SK-N-MC (cell line): ENCODE measurements at regions not wholly inside any gene's neighbourhood (a gene's known extent, or its start where the extent isn't known, plus 50 kb on each side); places are given as distances from the start of the nearest gene placed in this dataset.

Experiments used
- DNase-seq: peaks from one replicate; pipeline ENCODE4 v3.0.0-alpha.2; 2011; ENCODE audit warnings: low read depth, low spot score
- H3K27ac ChIP-seq: fragments of 200-600 bp; sonication (generic); 2 replicates; pipeline ENCODE4 v1.5.1; 2016; ENCODE audit warnings: mixed run types
- H3K36me3 ChIP-seq: fragments of 200-600 bp; sonication (generic); 2 replicates; pipeline ENCODE4 v1.6.1; 2017; ENCODE audit warnings: antibody characterized with exemption, low read length, mixed read lengths; ENCODE audit not compliant: insufficient read depth
- H3K4me3 ChIP-seq: fragments of 200-600 bp; sonication (generic); 2 replicates; pipeline ENCODE4 v1.5.1; 2016
- H3K9ac ChIP-seq: fragments of 200-600 bp; sonication (generic); 2 replicates; pipeline ENCODE4 v1.8.0; 2017; ENCODE audit warnings: mixed run types, mixed read lengths; ENCODE audit not compliant: insufficient read length
- H3K9me3 ChIP-seq: fragments of 200-600 bp; sonication (generic); 2 replicates; pipeline ENCODE4 v1.6.1; 2017; ENCODE audit warnings: low read depth, mild to moderate bottlenecking, antibody characterized with exemption, low read length, moderate library complexity, mixed read lengths
- EZH2 ChIP-seq: fragments of 200-600 bp; sonication (generic); IDR thresholded peaks from one replicate; pipeline ENCODE4 v1.6.1; 2017; ENCODE audit warnings: antibody characterized with exemption
- FOXP2 ChIP-seq: optimal IDR thresholded peaks from 2 replicates; pipeline ENCODE3; 2011; ENCODE audit warnings: mild to moderate bottlenecking, moderate library complexity; ENCODE audit not compliant: insufficient read depth; ENCODE audit errors: extremely low read length, control extremely low read depth
- POLR2AphosphoS5 ChIP-seq: IDR thresholded peaks from 2 replicates; pipeline ENCODE4 v1.6.1; 2012; ENCODE audit warnings: mild to moderate bottlenecking, low read depth, low read length, borderline replicate concordance

DNA sequence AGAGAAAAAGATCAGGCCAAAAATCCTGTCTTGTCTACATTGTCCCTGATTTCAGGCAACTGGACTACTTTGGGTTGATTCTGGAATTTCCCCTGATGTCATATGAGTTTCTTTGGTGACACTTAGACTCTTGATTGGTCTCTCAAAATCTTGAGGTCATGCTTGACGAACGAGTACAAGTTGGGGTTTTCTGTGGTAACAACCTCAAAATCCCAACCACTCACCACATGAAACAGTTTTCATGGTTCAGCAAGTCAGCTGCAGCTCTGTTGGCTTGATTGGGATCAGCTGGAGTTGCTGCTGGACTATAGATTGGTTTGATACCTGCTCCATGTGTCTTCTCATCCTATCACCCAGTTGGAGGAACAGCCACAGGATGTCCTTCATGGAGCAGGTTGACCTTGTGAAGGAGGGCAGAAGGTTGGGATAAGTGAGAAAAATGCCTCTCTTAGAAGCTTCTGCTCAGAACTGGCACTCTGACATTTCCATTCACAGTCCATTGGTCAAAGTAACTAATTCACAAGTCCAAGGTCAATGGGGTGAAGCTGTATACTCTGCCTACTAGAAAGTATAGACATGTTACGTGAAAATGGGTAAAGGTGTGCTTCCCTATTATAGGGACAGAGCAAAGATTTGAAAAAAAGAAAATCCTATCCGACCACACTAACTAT, 284.5 kb downstream of the SH3GL2 start:
- Histone ChIP-seq H3K9me3 (no peaks in the 10 kb centered on the region), H3K9ac (no peak overlapping the region), H3K36me3 (no peaks in the 10 kb centered on the region), H3K4me3 (no peak overlapping the region), H3K27ac (no peak overlapping the region)
- TF ChIP-seq POLR2AphosphoS5 (no peak), FOXP2 (no peak), EZH2 (no peak)
- DNase-seq: no peak

DNA sequence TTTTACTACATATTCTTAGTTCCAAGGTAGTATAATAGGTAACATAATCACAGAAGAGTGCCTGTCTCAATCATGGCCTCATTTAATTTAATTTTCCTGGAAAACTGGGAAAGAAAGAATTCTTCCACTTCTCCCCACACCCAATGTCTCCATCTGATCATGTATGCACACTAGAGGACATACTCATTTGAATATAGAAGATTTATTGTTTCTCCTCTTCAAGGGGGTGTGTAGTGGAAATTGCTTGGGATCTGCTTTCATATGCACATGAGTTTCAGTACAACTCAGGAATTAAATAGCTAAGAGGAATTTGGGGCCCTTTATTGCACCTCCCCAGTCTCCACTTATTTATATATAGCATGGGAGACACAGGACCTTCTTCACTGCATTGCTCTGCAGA, 285.1 kb downstream of the SH3GL2 start:
- Histone ChIP-seq H3K9me3 (no peaks in the 10 kb centered on the region), H3K27ac (no peak overlapping the region), H3K4me3 (no peak overlapping the region), H3K36me3 (no peaks in the 10 kb centered on the region), H3K9ac (no peak overlapping the region)
- no peak for DNase-seq
- no peak for TF ChIP-seq POLR2AphosphoS5
- no peak for TF ChIP-seq FOXP2
- no peak for TF ChIP-seq EZH2

DNA sequence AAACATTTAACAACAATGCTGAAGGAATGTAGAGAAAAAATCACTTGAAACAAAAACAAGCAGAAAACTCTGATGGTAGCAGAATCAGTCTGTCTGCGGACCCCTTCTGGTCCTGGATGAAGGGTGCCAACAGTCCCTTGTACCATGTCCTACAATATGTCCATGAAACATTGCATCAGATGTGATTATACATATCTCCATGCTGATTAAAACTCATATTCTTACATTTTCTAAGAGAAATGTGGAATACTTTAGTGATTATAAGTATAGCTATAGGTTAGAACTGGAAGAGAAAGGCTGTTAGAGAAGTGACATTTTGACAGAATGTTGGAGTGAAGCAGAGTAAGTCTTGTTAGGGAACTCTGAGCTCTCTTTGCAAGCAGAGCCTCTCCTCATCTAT, 286.1 kb downstream of the SH3GL2 start:
- no peaks in the 10 kb centered on the region for H3K9me3 ChIP-seq
- no peak overlapping the region for H3K4me3 ChIP-seq
- no peak overlapping the region for H3K9ac ChIP-seq
- no peaks in the 10 kb centered on the region for H3K36me3 ChIP-seq
- TF ChIP-seq EZH2: no peak
- TF ChIP-seq POLR2AphosphoS5: no peak
- no peak for TF ChIP-seq FOXP2
- H3K27ac ChIP-seq: no peak overlapping the region
- no peak for DNase-seq

DNA sequence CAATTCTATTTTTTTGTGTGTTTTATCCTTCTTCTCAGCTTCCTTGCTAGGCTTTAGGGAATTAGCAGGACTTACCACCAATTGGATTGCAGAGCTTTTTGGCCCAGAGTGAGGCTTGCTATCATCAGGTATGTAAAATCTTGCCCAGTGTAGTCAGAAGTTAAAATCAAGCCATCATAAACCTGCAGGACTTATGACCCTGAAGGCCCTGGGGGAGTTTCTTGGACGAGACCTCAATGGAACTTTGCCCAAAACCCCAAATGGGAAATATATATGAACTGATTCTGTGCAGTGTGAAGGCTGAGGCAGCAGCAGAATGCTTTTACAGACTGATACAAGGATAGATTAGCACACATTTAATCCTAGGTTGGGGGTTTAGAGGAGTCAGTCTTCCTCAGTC, 287.0 kb downstream of the SH3GL2 start:
- no peaks in the 10 kb centered on the region for H3K36me3 ChIP-seq
- TF ChIP-seq EZH2 (no peak), FOXP2 (no peak), POLR2AphosphoS5 (no peak)
- H3K9ac ChIP-seq: no peak overlapping the region
- no peaks in the 10 kb centered on the region for H3K9me3 ChIP-seq
- no peak for DNase-seq
- H3K27ac ChIP-seq: no peak overlapping the region
- no peak overlapping the region for H3K4me3 ChIP-seq

DNA sequence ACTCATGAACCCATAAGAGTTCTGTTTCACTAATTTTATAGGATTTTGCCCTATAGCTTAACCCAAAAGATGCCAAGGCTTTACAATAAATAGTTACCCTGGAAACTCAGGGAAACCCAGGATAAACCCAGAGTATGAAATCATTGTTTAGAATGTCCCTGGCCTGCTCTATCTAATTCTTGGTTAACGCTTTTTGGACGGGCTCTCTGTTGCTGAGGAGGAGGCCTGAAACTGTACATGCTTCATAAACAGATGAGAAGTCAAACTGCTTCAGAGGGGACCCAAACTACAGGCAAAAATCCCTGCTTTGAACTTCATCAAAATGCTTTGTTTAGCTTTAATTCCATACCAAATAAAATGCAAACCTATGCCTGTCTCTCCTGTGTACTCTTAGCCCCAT, 291.9 kb downstream of the SH3GL2 start:
- no peak overlapping the region for H3K9ac ChIP-seq
- H3K4me3 ChIP-seq: no peak overlapping the region
- DNase-seq: no peak
- H3K36me3 ChIP-seq: no peaks in the 10 kb centered on the region
- no peak overlapping the region for H3K27ac ChIP-seq
- H3K9me3 ChIP-seq: no peaks in the 10 kb centered on the region
- TF ChIP-seq EZH2 (no peak), POLR2AphosphoS5 (no peak), FOXP2 (no peak)

DNA sequence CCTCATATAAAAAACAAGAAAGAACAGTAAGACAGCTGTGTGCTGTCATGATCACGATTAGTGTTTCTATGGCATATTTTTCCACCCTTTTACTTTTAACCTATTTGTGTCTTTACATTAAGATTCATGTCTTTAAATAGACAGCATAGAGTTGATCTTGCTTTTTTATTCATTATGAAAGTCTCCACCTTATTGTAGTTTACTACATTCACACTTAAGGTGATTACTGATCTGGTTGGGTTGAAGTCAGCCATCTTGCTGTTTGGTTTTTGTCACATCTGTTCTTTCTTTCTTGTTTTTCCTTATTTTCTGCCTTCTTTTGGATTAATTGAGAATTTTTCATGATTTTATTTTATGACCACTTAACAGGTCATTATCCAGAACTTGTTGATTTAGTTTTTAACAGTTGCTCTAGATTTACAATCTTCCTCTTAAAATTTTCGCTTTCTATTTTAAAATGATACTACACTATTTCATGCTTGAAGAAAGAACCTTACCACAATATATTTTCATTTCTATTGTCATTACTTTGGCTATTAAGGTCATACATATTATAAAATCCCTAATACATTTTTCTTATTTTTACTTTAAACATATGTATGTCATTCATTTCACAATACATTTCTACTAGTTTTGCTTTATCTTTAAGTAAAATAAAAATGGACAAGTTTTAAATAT, 292.5 kb downstream of the SH3GL2 start:
- Histone ChIP-seq H3K9ac (no peak overlapping the region), H3K36me3 (no peaks in the 10 kb centered on the region), H3K9me3 (no peaks in the 10 kb centered on the region), H3K4me3 (no peak overlapping the region), H3K27ac (no peak overlapping the region)
- TF ChIP-seq EZH2: no peak
- TF ChIP-seq FOXP2: no peak
- no peak for TF ChIP-seq POLR2AphosphoS5
- no peak for DNase-seq

DNA sequence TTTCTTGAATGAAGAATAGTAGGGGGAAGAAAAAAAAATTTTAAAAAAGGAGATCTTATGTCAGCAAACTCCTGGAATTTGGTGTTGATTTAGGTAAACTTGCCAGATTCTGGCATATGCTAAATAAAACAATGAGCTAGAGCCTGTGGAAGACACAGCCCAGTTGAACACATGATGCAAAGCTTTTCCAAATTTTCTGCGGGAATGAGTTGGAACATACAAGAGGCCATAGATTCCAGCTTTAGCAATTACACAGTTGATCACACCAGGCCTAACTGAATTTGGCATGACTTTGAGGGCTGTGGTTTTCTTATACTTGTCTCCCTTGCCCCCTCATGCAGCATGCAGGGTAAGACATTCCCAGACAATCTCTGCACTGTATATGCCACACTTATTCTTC, 297.0 kb downstream of the SH3GL2 start:
- Histone ChIP-seq H3K4me3 (no peak overlapping the region), H3K36me3 (no peaks in the 10 kb centered on the region), H3K9ac (no peak overlapping the region), H3K27ac (no peak overlapping the region), H3K9me3 (no peaks in the 10 kb centered on the region)
- no peak for DNase-seq
- TF ChIP-seq FOXP2 (no peak), POLR2AphosphoS5 (no peak), EZH2 (no peak)

DNA sequence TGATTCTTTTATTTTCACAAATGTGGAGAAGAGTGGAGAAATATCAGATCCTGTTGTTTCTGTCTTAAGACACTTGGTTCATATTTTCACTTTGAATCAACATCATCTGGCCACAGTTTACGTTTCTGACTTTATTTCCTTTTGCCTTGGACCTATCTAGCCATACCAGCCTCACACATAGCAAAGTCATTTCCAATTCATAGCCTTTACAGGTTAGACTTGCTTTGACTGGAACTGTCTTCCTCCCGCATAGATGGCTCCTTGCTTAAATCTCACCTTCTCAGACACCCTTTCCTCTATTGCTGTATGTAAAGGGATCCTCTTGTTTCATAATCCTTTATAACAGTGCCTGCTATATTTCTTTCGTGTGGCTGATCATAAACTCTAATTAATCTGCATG, 297.8 kb downstream of the SH3GL2 start:
- Histone ChIP-seq H3K27ac (no peak overlapping the region), H3K4me3 (no peak overlapping the region), H3K36me3 (no peaks in the 10 kb centered on the region), H3K9me3 (no peaks in the 10 kb centered on the region), H3K9ac (no peak overlapping the region)
- no peak for TF ChIP-seq FOXP2
- no peak for TF ChIP-seq POLR2AphosphoS5
- no peak for TF ChIP-seq EZH2
- DNase-seq: no peak

DNA sequence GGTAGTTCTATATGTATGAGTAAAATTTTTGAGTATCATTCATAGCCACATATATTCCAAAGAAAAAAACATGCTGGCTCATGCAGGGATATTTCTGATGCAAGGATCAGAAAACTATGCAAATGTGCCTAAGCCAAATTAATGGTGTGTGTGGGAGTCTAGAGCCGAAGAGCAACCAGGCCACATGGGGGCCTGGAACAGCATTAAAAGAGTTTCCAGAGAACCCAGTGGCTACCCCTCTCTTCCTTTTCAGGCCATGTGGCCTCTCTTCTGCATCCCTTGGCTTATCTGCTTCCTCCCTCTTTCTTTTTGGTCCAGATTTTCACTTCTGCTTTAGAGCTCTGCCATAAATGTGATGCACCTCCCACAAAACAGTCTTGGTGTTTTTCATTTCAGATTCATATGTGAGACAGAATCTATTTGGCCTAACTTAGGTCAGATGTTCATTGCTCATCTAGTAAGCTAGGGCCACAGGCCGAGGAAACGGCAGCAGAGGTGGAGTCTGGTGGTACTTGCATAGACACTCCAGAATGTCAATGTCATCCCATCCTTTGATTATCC, 300.0 kb downstream of the SH3GL2 start:
- no peak for DNase-seq
- H3K9me3 ChIP-seq: no peaks in the 10 kb centered on the region
- TF ChIP-seq POLR2AphosphoS5 (no peak), FOXP2 (no peak), EZH2 (no peak)
- H3K27ac ChIP-seq: no peak overlapping the region
- H3K4me3 ChIP-seq: no peak overlapping the region
- H3K36me3 ChIP-seq: no peaks in the 10 kb centered on the region
- no peak overlapping the region for H3K9ac ChIP-seq

DNA sequence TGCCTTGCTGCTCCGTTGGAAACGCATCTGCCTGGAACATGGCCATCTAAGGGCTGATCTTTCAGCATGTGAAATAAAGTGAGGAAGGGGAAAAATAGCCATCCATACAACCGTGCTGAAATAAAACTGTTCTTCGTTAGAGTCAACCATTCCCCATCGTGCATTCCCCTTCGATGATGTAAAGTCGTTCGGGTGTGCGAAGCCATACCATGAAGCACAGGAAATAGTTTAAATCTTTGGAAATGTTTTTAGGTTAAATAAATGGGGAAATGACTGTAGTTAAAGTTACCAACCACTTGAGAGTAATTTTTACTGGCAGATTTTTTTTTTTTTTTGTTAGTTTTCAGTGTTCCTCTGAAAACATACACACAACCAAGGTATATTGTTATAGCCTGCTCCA, 302.5 kb downstream of the SH3GL2 start:
- TF ChIP-seq EZH2 (no peak), POLR2AphosphoS5 (no peak), FOXP2 (no peak)
- Histone ChIP-seq H3K9ac (no peak overlapping the region), H3K4me3 (no peak overlapping the region), H3K9me3 (no peaks in the 10 kb centered on the region), H3K27ac (no peak overlapping the region), H3K36me3 (no peaks in the 10 kb centered on the region)
- DNase-seq: no peak
